ENCODE measurements at regions not wholly inside any gene's neighbourhood (a gene's known extent, or its start where the extent isn't known, plus 50 kb on each side); places are given as distances from the start of the nearest gene placed in this dataset.

DNA sequence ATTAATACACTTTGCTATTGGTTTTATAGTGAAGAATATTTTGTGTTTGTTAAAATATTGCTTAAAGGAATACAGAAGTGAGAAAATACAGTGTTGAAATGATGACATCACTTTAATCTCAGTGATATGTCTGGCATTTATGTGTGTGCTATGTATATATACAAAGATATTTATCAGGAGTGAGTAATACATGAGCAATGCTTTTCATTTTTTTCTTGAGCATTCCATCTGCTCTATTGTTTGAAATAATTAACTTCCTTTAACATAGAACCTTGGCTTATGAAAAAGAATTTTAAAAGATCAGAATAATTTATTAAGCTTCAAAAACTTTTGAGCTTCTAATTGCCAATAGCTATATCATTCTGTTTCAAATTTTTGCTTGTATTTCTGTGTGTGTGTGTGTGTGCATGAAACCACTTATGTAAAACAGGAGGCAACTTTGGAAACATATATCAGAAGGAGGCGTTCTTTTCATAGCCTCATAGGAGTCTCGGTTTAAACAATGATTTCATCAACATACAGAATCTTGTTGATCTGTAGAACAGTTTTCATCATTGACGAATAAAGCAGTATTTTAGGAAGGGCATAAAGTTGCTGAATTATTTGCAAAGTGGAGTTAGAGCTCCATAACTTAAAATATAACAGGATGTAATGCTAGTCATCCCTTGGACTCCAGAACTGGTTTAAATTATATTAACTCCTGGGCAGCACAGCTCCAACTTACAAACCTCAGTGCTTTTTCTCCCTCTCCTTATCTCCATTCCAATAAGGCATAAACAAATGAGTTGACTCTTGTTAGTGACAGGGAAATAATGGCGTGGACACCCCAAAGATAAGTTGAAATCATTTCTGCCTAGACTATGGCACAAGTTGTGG is 228.4 kb upstream of the DGKB start:
- Histone ChIP-seq H3K4me1 (ENCODE audit: insufficient read depth, low read length) (no peaks in the 10 kb centered on the region), H3K9me3 (ENCODE audit: control insufficient read depth, low read depth, low read length) (no peaks in the 10 kb centered on the region), H2BK15ac (ENCODE audit: low read depth, low read length) (no peak overlapping the region), H4K5ac (ENCODE audit: insufficient read length, low read depth, low read length) (no peak overlapping the region), H3T11ph (ENCODE audit: low read length) (no peak overlapping the region), H3K9ac (ENCODE audit: extremely low read depth, insufficient read length, low read length) (no peak overlapping the region), H2BK120ac (ENCODE audit: low read depth, low read length, poor library complexity, severe bottlenecking) (no peak overlapping the region), H2AK5ac (ENCODE audit: insufficient read length, low read length) (no peak overlapping the region), H3K27ac (ENCODE audit: insufficient read length, low read depth, low read length) (no peak overlapping the region), H3K4me2 (ENCODE audit: insufficient read depth, insufficient read length, low read length) (no peak overlapping the region), H2BK12ac (ENCODE audit: insufficient read length, low read depth, low read length) (no peak overlapping the region), H3K23me2 (ENCODE audit: insufficient read length, low read depth, low read length, poor library complexity, severe bottlenecking) (no peaks in the 10 kb centered on the region), H4K8ac (replicated peaks; ENCODE audit: insufficient read length, low read depth, low read length) (no peak overlapping the region), H3K27me3 (ENCODE audit: insufficient read depth, low read length) (no peaks in the 10 kb centered on the region), H3K4ac (ENCODE audit: low read depth, low read length) (no peak overlapping the region), H3K79me2 (ENCODE audit: insufficient read depth, low read length) (no peaks in the 10 kb centered on the region), H2BK20ac (ENCODE audit: low read depth, low read length, poor library complexity, severe bottlenecking) (no peak overlapping the region), H2BK5ac (ENCODE audit: insufficient read length, low read length) (no peak overlapping the region), H4K91ac (ENCODE audit: insufficient read length, low read depth, low read length) (no peak overlapping the region), H3K23ac (ENCODE audit: insufficient read length, low read depth, low read length) (no peak overlapping the region), H4K20me1 (ENCODE audit: control insufficient read depth, insufficient read depth, insufficient read length) (no peaks in the 10 kb centered on the region), H3K18ac (ENCODE audit: insufficient read length, low read depth, low read length) (no peak overlapping the region), H3K14ac (ENCODE audit: insufficient read depth, low read length) (no peak overlapping the region), H2AFZ (ENCODE audit: low read length) (no peak overlapping the region), H3K56ac (ENCODE audit: insufficient read length, low read depth, low read length) (no peak overlapping the region), H3K79me1 (ENCODE audit: insufficient read depth, low read depth, low read length, poor library complexity, severe bottlenecking) (no peaks in the 10 kb centered on the region)
- Mint-ChIP-seq H3K4me3 (no peak overlapping the region), H3K9me3 (no peaks in the 10 kb centered on the region), H3K4me1 (peaks cover 6 to 9% of the 10 kb centered on the region in 2 experiments; a peak in 3 of 4 replicates), H3K36me3 (ENCODE audit: insufficient read depth in 1 of 3, low read depth in 3 of 3) (no peaks in the 10 kb centered on the region), H3K27me3 (ENCODE audit: low read depth) (no peaks in the 10 kb centered on the region), H3K27ac (no peak overlapping the region)
- DNase-seq: no peak
- WGBS (ENCODE audit: extremely low coverage, insufficient read length, low lambda C conversion rate): no CpG with 5 or more reads among the region's 4 CpGs
- no peak for TF ChIP-seq CTCF (conservative IDR thresholded peaks at IDR 0.05)

Measured in H9 (cell line).